Activated CD4-positive, alpha-beta memory T cell treated with anti-CD3 and anti-CD28 coated beads for 36 hours (primary cell): ENCODE measurements at regions not wholly inside any gene's neighbourhood (a gene's known extent, or its start where the extent isn't known, plus 50 kb on each side); places are given as distances from the start of the nearest gene placed in this dataset.

ENCODE experiments used
- CTCF ChIA-PET: fragments of 350-600 bp; sonication (Branson Sonifier 250); formaldehyde crosslinking; loops from one replicate; lab custom pipeline; 2021; ENCODE audit warnings: antibody characterized with exemption, inconsistent platforms; lab: Charles Lee
- POLR2A ChIA-PET: fragments of 350-600 bp; sonication (Branson Sonifier 250); formaldehyde crosslinking; loops from one replicate; lab custom pipeline; 2021; ENCODE audit warnings: antibody characterized with exemption; lab: Charles Lee
- DNase-seq: peaks from one replicate; pipeline ENCODE4 v3.0.0-alpha.2; 2020
- H3K27ac Mint-ChIP-seq: one replicate; pipeline ENCODE4 v1.8.0; 2021; ENCODE audit warnings: mixed read lengths
- H3K27me3 Mint-ChIP-seq: one replicate; pipeline ENCODE4 v1.8.0; 2021; ENCODE audit warnings: mixed read lengths
- H3K36me3 Mint-ChIP-seq: one replicate; pipeline ENCODE4 v1.8.0; 2021; ENCODE audit warnings: mixed read lengths
- H3K4me1 Mint-ChIP-seq: one replicate; pipeline ENCODE4 v1.8.0; 2021; ENCODE audit warnings: low read depth, mixed read lengths
- H3K4me3 Mint-ChIP-seq: one replicate; pipeline ENCODE4 v1.8.0; 2021; ENCODE audit warnings: mild to moderate bottlenecking, mixed read lengths
- H3K9me3 Mint-ChIP-seq: one replicate; pipeline ENCODE4 v1.8.0; 2021; ENCODE audit warnings: mixed read lengths
- intact Hi-C: fragments of 100-400 bp; cut with micrococcal nuclease; formaldehyde crosslinking; loops from one replicate; pipeline ENCODE4 v1.15.1; 2023

- Mint-ChIP-seq H3K36me3 (no peaks in the 10 kb centered on the region), H3K27ac (no peak overlapping the region), H3K4me1 (no peaks in the 10 kb centered on the region), H3K4me3 (no peak overlapping the region), H3K9me3 (no peaks in the 10 kb centered on the region), H3K27me3 (peaks cover 3% of the 10 kb centered on the region)
- no peak for DNase-seq
- intact Hi-C loops = no loop called here
- CTCF ChIA-PET = no interaction called here
- POLR2A ChIA-PET = no interaction called here
Observed at GRCh38 chr18:2412281-2412680, 159.0 kb downstream of the METTL4 start.

DNA sequence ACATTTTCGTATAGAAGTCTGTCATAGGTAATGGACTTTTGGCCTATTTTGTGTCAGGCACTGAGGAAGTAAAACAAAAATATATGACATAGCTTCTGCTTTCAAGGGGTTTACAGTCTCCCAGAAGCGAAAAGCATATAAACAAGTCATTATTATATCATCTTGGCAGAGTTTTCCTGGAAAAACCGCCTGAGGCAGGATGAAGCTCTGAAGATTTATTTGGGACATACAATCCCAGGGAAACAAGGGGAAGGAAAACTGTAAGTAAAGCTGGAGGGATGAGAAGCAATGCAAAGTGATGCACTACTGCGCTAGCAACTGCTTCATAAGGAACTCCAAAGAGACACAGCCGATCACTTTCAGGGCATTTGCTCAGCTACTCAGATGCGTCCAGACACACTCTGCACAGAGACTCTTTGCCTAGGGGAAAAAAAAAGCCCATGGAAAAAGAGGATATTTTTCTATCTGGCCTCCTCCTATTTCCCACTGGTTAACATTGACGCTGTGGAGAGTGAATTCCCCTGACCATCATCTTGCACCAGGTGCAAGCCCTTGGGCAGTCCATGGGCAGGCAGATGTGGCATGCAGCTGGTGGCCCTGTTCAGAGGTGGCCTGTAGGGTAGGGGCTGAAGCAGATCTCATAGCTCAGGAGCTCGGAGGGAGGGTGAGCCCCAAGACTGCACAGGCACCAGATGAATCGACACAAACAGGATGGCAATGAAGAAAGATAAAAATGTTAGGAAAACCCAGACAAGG lies 158.1 kb downstream of the METTL4 start:
- POLR2A ChIA-PET = no interaction called here
- Mint-ChIP-seq H3K27me3 (peaks cover 3% of the 10 kb centered on the region), H3K9me3 (no peaks in the 10 kb centered on the region), H3K4me1 (no peaks in the 10 kb centered on the region), H3K27ac (no peak overlapping the region), H3K4me3 (no peak overlapping the region), H3K36me3 (no peaks in the 10 kb centered on the region)
- intact Hi-C loops = no loop called here
- no peak for DNase-seq
- CTCF ChIA-PET = no interaction called here

DNA sequence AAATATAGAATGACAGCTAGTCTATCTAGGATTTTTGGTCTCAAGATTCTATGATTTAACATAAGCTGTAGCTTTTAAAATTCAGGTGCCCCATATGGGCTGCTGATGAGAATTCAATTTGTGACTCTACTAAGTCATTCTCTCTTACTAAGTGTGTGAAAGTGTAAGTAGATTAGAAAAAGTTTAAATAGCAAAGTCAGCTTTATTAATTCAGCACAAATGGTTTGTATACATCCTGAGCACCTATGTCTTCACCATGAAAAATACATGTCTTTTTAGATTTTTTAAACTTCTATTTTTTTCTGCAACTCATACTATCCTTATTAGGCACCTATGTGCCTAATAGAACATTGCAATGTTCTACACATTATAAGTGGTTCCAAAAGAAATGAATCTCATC lies 157.1 kb downstream of the METTL4 start:
- intact Hi-C loops = no loop called here
- POLR2A ChIA-PET = no interaction called here
- H3K9me3 Mint-ChIP-seq = no peaks in the 10 kb centered on the region
- H3K27me3 Mint-ChIP-seq = peaks cover 3% of the 10 kb centered on the region
- H3K4me3 Mint-ChIP-seq = no peak overlapping the region
- no peak overlapping the region for H3K27ac Mint-ChIP-seq
- H3K36me3 Mint-ChIP-seq = no peaks in the 10 kb centered on the region
- no peaks in the 10 kb centered on the region for H3K4me1 Mint-ChIP-seq
- CTCF ChIA-PET = interaction anchor here (0.6 kb wide), 1 partner anchor 17 kb away, joined by 3 read pairs; no protein-coding TSS in a partner anchor
- DNase-seq = no peak

- Mint-ChIP-seq H3K9me3 (no peaks in the 10 kb centered on the region), H3K4me1 (no peaks in the 10 kb centered on the region), H3K27ac (no peak overlapping the region), H3K4me3 (no peak overlapping the region), H3K36me3 (no peaks in the 10 kb centered on the region), H3K27me3 (peaks cover 4% of the 10 kb centered on the region)
- CTCF ChIA-PET = no interaction called here
- POLR2A ChIA-PET = no interaction called here
- no peak for DNase-seq
- intact Hi-C loops = no loop called here
Observed at GRCh38 chr18:2415656-2416055, 155.6 kb downstream of the METTL4 start.

DNA sequence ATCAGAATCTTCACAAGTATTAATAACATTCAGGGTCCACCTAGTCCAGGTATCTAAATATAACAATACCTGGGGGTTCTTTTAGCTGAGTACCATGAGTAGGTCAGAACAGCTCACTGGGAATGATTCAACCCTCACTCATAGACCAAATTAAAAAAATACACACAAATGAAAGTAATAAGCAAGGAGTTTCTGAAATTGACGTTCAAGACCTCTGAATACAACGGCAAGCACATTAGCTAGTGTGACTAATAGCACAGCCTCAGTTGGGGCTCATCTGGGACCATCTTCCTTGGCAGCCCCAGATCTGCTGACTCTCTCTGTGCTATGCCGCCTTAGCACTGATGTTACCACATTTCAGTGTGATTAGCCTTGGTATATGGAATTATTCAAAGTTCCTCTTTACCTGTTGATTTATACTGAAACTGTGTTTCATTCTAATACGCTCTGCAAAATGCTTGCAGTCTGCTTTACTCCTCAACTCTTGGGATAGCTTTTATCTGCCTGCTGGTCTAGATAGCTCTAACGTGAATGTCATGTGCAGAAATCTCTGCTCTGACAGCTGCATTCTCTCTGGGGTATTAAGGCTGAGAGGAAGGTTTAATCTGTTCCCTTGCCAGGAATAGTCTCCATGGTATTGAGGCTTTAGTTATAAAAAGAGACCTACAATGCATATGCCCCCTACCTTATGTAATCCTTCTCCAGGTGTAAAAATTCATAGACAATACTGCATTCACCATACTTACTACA lies 153.3 kb downstream of the METTL4 start:
- H3K4me3 Mint-ChIP-seq = no peak overlapping the region

DNA sequence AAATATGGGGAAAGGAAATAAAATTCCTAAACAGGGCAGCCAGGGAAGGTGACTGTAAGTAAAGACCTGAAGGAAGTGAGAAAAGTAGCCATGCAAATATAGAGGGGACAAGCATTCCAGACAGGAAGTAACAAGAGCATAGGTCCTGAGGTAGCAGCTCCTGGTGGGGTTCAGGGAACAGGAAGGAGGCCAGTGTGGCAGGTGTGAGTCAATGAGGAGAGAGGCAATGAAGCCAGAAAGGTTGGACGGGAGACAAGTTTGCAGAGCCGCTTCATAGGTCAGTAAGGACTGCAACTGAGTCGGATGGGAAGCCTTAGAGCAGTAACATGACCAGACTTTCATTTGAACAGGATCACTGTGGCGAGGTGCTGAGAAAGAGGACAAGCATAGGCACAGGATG lies 150.9 kb downstream of the METTL4 start:
- DNase-seq = no peak
- CTCF ChIA-PET = no interaction called here
- POLR2A ChIA-PET = no interaction called here
- H3K27ac Mint-ChIP-seq = no peak overlapping the region
- H3K4me1 Mint-ChIP-seq = no peaks in the 10 kb centered on the region
- intact Hi-C loops = no loop called here
- H3K27me3 Mint-ChIP-seq = peaks cover 6% of the 10 kb centered on the region
- no peaks in the 10 kb centered on the region for H3K9me3 Mint-ChIP-seq
- H3K36me3 Mint-ChIP-seq = no peaks in the 10 kb centered on the region
- no peak overlapping the region for H3K4me3 Mint-ChIP-seq

More for the DNA sequence above, 153.3 kb downstream of the METTL4 start:
- Mint-ChIP-seq H3K27ac (no peak overlapping the region), H3K36me3 (no peaks in the 10 kb centered on the region), H3K9me3 (no peaks in the 10 kb centered on the region), H3K27me3 (peaks cover 6% of the 10 kb centered on the region), H3K4me1 (no peaks in the 10 kb centered on the region)
- DNase-seq = no peak
- intact Hi-C loops = no loop called here
- POLR2A ChIA-PET = no interaction called here
- CTCF ChIA-PET = no interaction called here

GRCh38 chr18:2423761-2424160 lies 147.5 kb downstream of the METTL4 start:
- CTCF ChIA-PET = interaction anchor here (1.7 kb wide), 1 partner anchor 9 kb away, joined by 3 read pairs; no protein-coding TSS in a partner anchor
- no peaks in the 10 kb centered on the region for H3K36me3 Mint-ChIP-seq
- H3K27me3 Mint-ChIP-seq = peaks cover 7% of the 10 kb centered on the region
- H3K27ac Mint-ChIP-seq = no peak overlapping the region
- intact Hi-C loops = no loop called here
- peaks cover 3% of the 10 kb centered on the region for H3K9me3 Mint-ChIP-seq
- H3K4me1 Mint-ChIP-seq = no peaks in the 10 kb centered on the region
- POLR2A ChIA-PET = no interaction called here
- no peak overlapping the region for H3K4me3 Mint-ChIP-seq
- no peak for DNase-seq

GRCh38 chr18:2424420-2424819 lies 146.9 kb downstream of the METTL4 start:
- Mint-ChIP-seq H3K36me3 (no peaks in the 10 kb centered on the region), H3K27me3 (peaks cover 7% of the 10 kb centered on the region), H3K4me1 (no peaks in the 10 kb centered on the region), H3K27ac (no peak overlapping the region), H3K4me3 (no peak overlapping the region), H3K9me3 (peaks cover 3% of the 10 kb centered on the region)
- ChIA-PET POLR2A (no interaction called here), CTCF (interaction anchor here (1.7 kb wide), 1 partner anchor 9 kb away, joined by 3 read pairs; no protein-coding TSS in a partner anchor)
- intact Hi-C loops = no loop called here
- DNase-seq = no peak

GRCh38 chr18:2425426-2426317 lies 145.6 kb downstream of the METTL4 start:
- Mint-ChIP-seq H3K4me1 (no peaks in the 10 kb centered on the region), H3K4me3 (no peak overlapping the region), H3K27ac (no peak overlapping the region), H3K9me3 (peaks cover 9% of the 10 kb centered on the region), H3K36me3 (no peaks in the 10 kb centered on the region), H3K27me3 (peaks cover 7% of the 10 kb centered on the region)
- DNase-seq = no peak
- intact Hi-C loops = no loop called here
- POLR2A ChIA-PET = no interaction called here
- CTCF ChIA-PET = no interaction called here

DNA sequence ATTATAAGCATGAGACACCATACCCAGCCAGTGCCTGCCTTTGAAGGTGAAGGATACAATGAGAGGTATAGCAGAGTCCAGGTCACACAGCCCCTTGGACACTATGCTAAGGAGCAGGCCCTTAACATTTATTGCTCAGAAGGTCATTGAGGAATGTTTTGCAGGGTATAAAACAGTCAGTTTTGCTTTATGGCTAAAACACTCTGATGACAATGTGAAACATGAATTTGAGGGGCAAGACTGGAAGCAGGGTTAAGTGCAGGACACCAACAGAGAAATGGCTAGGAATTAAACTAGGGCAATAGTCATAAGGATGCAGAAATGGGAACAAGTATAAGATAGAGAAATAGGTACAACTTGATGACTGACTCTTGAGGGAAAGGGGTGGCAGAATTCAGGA lies 141.1 kb downstream of the METTL4 start:
- Mint-ChIP-seq H3K4me3 (no peak overlapping the region), H3K27ac (no peak overlapping the region), H3K9me3 (peaks cover 9% of the 10 kb centered on the region), H3K36me3 (no peaks in the 10 kb centered on the region), H3K4me1 (no peaks in the 10 kb centered on the region), H3K27me3 (peaks cover 6% of the 10 kb centered on the region)
- DNase-seq = no peak
- intact Hi-C loops = no loop called here
- ChIA-PET CTCF (no interaction called here), POLR2A (no interaction called here)

DNA sequence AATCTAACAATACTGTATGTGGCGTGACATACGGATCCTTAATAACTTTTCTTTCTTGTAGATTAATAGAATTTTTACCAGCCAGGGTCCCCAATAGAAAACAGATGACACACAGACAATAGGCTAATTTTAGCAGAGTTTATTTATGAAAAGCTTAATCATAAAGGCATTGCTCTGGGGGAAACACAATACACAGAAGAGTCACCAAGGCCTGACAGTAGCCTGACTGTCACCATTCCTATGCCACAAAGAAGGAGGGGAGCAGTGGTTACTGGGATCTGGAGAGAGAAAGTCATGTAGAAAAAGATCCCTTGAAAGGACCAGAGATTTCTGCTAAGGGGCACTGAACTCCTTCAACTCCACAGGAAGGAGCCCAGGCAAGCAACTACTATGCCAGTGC lies 139.5 kb downstream of the METTL4 start:
- H3K36me3 Mint-ChIP-seq = no peaks in the 10 kb centered on the region
- H3K27ac Mint-ChIP-seq = no peak overlapping the region
- DNase-seq = no peak
- peaks cover 2% of the 10 kb centered on the region for H3K27me3 Mint-ChIP-seq
- H3K9me3 Mint-ChIP-seq = peaks cover 6% of the 10 kb centered on the region
- ChIA-PET CTCF (no interaction called here), POLR2A (no interaction called here)
- intact Hi-C loops = no loop called here
- no peak overlapping the region for H3K4me3 Mint-ChIP-seq
- no peaks in the 10 kb centered on the region for H3K4me1 Mint-ChIP-seq

DNA sequence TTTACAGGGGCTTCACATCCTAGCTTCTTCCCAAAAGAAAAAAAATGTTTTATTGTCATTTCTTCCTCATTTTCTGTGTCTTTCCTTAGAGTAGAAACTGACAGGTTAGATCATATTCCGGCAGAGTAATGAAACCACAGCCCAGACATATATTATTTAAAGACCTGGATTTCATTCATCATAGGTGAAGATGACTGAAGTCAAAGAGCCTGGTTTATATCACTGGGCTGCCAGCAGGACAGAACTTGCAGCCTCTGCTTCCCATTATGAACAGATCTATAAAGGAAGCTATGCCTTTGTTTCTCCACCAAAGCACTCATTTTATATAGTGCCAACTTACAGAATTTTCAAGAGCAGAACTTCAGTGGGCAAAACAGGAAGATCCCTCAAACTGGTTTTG lies 137.9 kb downstream of the METTL4 start:
- Mint-ChIP-seq H3K27me3 (peaks cover 2% of the 10 kb centered on the region), H3K4me3 (no peak overlapping the region), H3K9me3 (peaks cover 6% of the 10 kb centered on the region), H3K4me1 (no peaks in the 10 kb centered on the region), H3K27ac (no peak overlapping the region), H3K36me3 (no peaks in the 10 kb centered on the region)
- ChIA-PET POLR2A (no interaction called here), CTCF (interaction anchor here (1.1 kb wide), 1 partner anchor 10 kb away, joined by 3 read pairs; no protein-coding TSS in a partner anchor)
- DNase-seq = no peak
- intact Hi-C loops = no loop called here
